Kidney epithelial cell (primary cell): ENCODE measurements at regions not wholly inside any gene's neighbourhood (a gene's known extent, or its start where the extent isn't known, plus 50 kb on each side); places are given as distances from the start of the nearest gene placed in this dataset.

Experiments
- DNase-seq: peaks from one replicate; pipeline ENCODE4 v3.0.0-alpha.2; 2010; ENCODE audit warnings: low read depth
- H3K27me3 ChIP-seq: 2 replicates; pipeline ENCODE4 v1.6.0; 2011; ENCODE audit warnings: low read length; ENCODE audit not compliant: control insufficient read depth, insufficient read depth
- H3K36me3 ChIP-seq: 2 replicates; pipeline ENCODE4 v1.5.1; 2011; ENCODE audit warnings: low read length; ENCODE audit not compliant: control insufficient read depth, insufficient read depth
- H3K4me3 ChIP-seq: 2 replicates; pipeline ENCODE4 v1.5.1; 2011; ENCODE audit warnings: low read depth, mild to moderate bottlenecking, control low read depth, low read length
- TF ChIP-seq, protein P1 (sequence below): IDR thresholded peaks from 2 replicates; pipeline ENCODE4 v1.5.1; 2011; ENCODE audit warnings: mild to moderate bottlenecking, moderate library complexity, low read length, control low read depth, inconsistent platforms; ENCODE audit not compliant: insufficient read depth, poor library complexity, severe bottlenecking

DNA sequence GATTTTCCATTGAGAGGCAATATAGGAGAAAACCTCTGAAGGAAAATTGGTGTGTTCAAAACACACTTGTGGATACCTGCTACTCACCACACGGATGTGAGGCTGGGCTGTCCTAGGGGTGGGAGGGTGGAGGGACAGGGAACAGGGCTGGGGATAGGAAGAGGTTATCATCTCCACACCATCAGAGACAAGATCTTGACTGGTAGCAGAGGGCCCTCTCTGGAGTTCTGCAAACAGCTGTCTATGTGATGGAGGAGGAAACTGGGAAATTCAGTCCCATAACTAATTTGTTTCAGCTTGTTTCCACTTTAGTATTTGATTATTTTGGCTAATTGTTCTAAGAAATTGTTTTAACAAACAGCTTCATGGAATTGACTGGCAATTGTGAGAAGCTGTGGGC lies 91.6 kb upstream of the FSTL4 start:
- TF ChIP-seq, protein P1, sequence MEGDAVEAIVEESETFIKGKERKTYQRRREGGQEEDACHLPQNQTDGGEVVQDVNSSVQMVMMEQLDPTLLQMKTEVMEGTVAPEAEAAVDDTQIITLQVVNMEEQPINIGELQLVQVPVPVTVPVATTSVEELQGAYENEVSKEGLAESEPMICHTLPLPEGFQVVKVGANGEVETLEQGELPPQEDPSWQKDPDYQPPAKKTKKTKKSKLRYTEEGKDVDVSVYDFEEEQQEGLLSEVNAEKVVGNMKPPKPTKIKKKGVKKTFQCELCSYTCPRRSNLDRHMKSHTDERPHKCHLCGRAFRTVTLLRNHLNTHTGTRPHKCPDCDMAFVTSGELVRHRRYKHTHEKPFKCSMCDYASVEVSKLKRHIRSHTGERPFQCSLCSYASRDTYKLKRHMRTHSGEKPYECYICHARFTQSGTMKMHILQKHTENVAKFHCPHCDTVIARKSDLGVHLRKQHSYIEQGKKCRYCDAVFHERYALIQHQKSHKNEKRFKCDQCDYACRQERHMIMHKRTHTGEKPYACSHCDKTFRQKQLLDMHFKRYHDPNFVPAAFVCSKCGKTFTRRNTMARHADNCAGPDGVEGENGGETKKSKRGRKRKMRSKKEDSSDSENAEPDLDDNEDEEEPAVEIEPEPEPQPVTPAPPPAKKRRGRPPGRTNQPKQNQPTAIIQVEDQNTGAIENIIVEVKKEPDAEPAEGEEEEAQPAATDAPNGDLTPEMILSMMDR, result no peak
- no peak overlapping the region for H3K4me3 ChIP-seq
- H3K27me3 ChIP-seq, result peaks cover 2% of the 10 kb centered on the region
- no peaks in the 10 kb centered on the region for H3K36me3 ChIP-seq
- DNase-seq, result no peak

DNA sequence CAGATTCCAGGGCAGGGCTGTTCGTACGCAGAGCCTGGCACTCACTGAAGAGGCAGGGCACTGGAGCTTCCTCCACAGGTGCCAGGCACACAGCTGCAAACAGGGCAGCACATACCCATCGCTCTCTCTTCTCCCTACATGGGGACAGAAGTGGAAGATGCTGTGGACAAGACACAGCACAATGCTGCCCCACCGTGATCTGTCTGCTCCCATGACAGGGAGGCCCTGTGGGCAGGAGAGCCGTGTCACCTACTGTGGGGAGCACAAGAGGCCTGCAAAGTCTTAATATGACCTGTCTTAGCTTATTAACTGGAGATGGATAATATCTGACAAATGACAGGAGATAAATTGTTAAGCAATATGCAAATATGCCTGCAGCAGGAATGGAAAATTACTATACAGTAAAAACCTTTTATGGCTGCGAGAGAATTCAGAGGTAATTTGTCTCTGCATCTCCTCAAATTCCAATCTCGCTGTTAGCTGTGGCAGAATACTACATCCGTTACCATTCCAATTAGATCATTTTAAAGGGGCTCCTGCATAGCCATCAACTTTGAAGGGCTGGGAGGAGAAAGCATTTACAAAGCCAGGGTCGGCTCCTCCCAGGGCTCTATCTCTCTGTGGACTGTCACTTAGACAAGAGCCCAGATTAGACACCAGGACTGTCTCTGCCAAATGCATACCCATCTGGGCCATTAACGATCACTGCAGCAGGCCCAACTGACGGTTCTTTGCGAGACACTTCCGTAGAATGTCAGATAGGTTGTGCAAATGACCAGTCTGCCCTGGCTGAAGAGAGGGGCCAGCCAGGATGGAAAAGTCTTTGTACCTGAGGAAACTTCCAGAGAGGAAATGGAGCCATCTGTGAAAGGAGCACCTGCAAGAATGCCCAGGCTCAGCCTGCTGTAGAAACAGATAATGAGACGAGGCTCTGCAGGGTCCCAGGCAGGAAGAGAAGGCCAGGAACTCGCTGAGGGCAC lies 90.7 kb upstream of the FSTL4 start:
- H3K36me3 ChIP-seq, result no peaks in the 10 kb centered on the region
- no peak for DNase-seq
- TF ChIP-seq, protein P1, result no peak
- H3K4me3 ChIP-seq, result no peak overlapping the region
- peaks cover 2% of the 10 kb centered on the region for H3K27me3 ChIP-seq

DNA sequence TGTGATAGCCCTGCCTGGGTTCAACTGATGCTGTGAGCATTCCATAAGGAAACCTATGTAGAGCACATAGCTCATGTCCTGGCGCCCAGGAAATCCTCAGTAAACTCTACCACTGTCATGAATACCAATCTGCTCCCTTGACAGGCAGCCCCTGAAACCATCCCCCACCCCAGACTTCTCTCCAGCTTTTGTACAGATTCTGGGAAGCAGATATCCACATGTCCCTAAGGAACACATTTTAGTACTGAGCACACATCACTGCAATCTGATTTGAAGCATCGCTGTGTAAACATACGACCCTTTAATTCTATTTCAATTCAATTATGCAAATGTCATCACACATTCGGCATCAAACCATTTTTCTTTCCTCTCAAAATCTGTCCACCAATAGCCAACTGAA lies 89.5 kb upstream of the FSTL4 start:
- DNase-seq, result no peak
- TF ChIP-seq, protein P1, result no peak
- no peak overlapping the region for H3K4me3 ChIP-seq
- H3K27me3 ChIP-seq, result peaks cover 2% of the 10 kb centered on the region
- no peaks in the 10 kb centered on the region for H3K36me3 ChIP-seq

DNA sequence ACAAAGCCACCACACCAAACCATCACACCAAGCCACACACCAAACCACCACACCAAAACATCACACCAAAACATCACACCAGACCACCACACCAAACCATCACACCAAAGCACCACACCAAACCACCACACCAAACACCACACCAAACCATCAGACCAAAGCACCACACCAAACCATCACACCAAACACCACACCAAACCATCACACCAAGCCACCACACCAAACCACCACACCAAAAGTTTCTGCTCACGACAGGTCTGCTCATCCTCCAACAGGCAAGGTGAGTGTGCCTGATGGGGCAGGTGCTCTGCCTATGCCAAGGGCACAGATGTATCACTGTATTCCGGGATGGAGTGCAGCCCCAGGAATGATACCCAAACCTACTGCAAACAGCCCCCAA lies 87.9 kb upstream of the FSTL4 start:
- H3K36me3 ChIP-seq, result no peaks in the 10 kb centered on the region

DNA sequence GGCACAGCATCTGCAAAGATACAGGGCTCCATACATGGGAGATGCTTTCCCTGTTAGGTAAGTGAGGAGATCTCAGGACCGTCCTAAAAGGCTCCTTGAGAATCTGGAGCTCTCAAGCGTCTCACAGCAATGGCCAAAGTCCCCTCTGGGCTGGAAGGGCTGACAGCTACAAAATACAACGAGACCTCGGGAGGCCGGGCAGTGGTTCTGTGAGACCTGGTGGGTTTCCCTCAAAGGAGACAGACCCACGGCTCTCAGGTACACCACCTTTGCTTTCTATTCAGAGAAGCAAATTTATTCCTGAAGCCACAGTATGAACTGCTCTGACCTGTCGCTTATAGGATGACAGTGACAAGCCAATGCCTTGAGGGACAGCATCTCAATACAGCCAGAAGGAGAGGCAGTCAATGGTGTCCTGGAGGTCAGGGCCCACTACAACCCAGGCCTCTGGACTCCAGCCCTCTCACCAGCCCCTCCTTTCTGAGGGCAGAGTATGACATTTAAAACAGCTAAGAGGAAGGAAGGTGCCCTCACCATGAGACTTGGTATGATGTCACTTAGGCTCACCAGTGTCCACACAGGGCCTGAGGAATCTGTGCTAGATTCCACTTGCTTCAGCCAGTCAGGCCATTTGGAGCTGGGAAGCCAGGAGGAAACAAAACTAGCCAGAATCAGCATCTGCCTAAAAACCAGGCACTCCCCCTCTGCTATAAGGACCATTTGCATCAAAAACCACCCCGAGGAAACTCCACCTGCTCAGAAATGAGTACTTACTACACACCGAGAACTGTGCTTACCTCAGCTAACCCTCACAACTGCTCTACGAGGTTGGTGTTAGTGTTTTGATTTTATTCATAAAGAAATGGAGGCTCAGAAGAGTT lies 86.5 kb upstream of the FSTL4 start:
- Histone ChIP-seq H3K27me3 (peaks cover 2% of the 10 kb centered on the region), H3K4me3 (no peak overlapping the region), H3K36me3 (no peaks in the 10 kb centered on the region)
- TF ChIP-seq, protein P1, result no peak
- no peak for DNase-seq

More for the DNA sequence above, 87.9 kb upstream of the FSTL4 start:
- Histone ChIP-seq H3K4me3 (no peak overlapping the region), H3K27me3 (peaks cover 2% of the 10 kb centered on the region)
- TF ChIP-seq, protein P1, result no peak
- no peak for DNase-seq
